ENCODE measurements at regions not wholly inside any gene's neighbourhood (a gene's known extent, or its start where the extent isn't known, plus 50 kb on each side); places are given as distances from the start of the nearest gene placed in this dataset.

DNA sequence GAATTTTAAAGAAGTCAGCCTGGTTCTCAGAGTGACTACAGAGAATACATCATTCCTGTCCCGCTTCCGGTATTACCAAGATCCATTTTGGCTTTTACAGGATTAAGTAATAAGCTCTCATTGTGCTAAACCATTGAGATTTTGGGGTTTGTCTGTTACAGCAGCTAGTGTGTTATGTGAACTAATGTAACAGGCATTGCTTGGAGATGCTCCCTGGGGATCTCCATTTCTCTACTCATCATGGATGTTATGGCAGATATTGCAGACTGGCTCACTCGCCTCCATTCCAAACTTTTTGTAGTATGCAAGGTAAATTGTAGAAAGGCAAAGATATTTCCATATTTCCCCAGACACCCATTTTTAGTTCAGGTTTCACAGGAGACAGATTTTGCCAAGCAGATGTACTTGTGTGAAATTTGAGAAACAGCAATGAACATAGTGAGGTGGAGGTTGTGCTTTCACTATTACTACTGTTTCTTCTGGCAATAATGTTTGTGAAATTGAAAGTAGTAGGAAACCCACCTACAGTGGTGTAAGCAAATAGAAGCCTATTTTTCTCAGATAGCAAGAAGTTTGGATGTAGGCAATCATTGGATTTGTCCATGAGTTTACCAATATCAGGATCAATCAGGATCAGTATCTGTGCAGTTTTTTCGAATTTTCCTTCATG is 177.1 kb upstream of the GALNT15 start:
- Histone ChIP-seq H3K27ac (no peak overlapping the region), H3K4me3 (no peak overlapping the region)
- WGBS (ENCODE audit: insufficient coverage, low coverage, low lambda C conversion rate, missing lambda C conversion rate), result 68% methylated on average over 4 of the region's 4 CpGs

DNA sequence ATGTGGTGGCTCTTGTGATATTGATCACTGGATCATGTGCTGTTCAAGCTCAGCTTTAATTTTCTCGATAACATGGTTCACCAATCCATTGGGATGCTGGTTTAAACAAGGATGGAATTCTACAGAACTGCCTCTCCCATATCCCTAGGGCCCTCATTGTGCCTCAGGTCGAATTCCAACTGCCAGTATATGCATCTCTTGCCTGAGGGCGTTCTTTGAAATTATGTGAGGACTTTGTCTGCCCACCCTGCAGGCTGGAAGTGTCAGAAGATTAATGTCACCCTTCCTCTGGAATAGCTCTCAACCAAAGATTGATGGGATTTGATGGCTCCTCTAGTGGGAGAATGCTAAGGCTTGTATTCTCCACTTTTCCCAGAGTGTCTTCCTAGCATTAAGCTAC is 175.6 kb upstream of the GALNT15 start:
- Histone ChIP-seq H3K27ac (no peak overlapping the region), H3K4me3 (no peak overlapping the region), H3K36me3 (no peaks in the 10 kb centered on the region), H3K9me3 (no peaks in the 10 kb centered on the region), H3K27me3 (no peaks in the 10 kb centered on the region), H3K4me1 (no peaks in the 10 kb centered on the region)
- TF ChIP-seq, protein P1, sequence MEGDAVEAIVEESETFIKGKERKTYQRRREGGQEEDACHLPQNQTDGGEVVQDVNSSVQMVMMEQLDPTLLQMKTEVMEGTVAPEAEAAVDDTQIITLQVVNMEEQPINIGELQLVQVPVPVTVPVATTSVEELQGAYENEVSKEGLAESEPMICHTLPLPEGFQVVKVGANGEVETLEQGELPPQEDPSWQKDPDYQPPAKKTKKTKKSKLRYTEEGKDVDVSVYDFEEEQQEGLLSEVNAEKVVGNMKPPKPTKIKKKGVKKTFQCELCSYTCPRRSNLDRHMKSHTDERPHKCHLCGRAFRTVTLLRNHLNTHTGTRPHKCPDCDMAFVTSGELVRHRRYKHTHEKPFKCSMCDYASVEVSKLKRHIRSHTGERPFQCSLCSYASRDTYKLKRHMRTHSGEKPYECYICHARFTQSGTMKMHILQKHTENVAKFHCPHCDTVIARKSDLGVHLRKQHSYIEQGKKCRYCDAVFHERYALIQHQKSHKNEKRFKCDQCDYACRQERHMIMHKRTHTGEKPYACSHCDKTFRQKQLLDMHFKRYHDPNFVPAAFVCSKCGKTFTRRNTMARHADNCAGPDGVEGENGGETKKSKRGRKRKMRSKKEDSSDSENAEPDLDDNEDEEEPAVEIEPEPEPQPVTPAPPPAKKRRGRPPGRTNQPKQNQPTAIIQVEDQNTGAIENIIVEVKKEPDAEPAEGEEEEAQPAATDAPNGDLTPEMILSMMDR (IDR thresholded peaks at IDR 0.05), result no peak
- TF ChIP-seq POLR2A (IDR thresholded peaks at IDR 0.05), result no peak
- no peak for DNase-seq
- 48% methylated on average over 2 of the region's 3 CpGs for WGBS (ENCODE audit: insufficient coverage, low coverage, low lambda C conversion rate, missing lambda C conversion rate)
- ATAC-seq, result no peak
- intact Hi-C loops (cut with DNase I), result no loop called here

More for the DNA sequence above, 177.1 kb upstream of the GALNT15 start:
- no peak for ATAC-seq
- TF ChIP-seq POLR2A (IDR thresholded peaks at IDR 0.05), result no peak
- TF ChIP-seq, protein P1 (IDR thresholded peaks at IDR 0.05), result no peak
- intact Hi-C loops (cut with DNase I), result no loop called here
- Histone ChIP-seq H3K4me1 (no peaks in the 10 kb centered on the region), H3K36me3 (no peaks in the 10 kb centered on the region), H3K27me3 (no peaks in the 10 kb centered on the region), H3K9me3 (no peaks in the 10 kb centered on the region)
- DNase-seq, result no peak

DNA sequence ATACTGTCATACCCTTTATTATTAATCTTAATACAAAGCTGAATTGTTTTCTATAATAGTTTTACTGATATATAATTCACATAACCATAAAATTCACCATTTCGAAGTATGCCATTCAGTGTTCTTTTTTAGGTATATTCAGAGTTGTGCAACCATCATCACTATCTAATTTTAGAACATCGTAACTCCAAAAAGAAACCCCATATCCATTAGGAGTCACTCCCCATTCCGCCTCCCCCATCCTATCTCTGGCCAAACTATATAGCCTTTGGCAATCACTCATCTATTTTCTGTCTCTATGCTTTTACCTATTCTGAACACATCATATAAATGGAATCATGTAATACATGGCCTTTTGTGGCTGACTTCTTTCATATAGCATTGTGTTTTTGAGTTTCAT is 169.7 kb upstream of the GALNT15 start:
- H3K4me1 ChIP-seq, result no peaks in the 10 kb centered on the region
- H3K27me3 ChIP-seq, result no peaks in the 10 kb centered on the region
- ATAC-seq (no peak), DNase-seq (no peak)
- H3K27ac ChIP-seq, result no peak overlapping the region
- no peaks in the 10 kb centered on the region for H3K36me3 ChIP-seq
- 93% methylated on average over 3 of the region's 3 CpGs for WGBS (ENCODE audit: insufficient coverage, low coverage, low lambda C conversion rate, missing lambda C conversion rate)
- intact Hi-C loops (cut with DNase I), result no loop called here
- no peak overlapping the region for H3K4me3 ChIP-seq
- H3K9me3 ChIP-seq, result no peaks in the 10 kb centered on the region
- TF ChIP-seq POLR2A (IDR thresholded peaks at IDR 0.05), result no peak
- TF ChIP-seq, protein P1 (IDR thresholded peaks at IDR 0.05), result no peak

DNA sequence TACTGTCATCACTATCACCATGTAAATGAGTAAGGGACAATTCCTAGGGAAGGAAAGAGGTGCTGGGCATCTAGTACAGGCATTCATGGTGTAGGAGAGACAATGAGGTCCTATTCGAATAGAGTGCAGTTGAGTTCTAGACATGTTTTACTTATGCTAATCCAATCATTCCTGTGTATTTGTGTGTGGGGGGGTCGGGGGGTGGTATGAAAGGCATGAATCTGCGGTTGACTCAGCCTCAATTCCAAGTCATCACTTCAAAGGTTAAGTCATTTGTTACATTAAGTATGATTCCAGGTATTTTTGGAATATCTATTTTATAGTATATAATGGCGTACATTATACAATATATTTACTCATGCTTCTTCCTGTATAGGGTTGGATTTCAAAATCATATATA is 163.1 kb upstream of the GALNT15 start:
- intact Hi-C loops (cut with DNase I), result no loop called here
- Histone ChIP-seq H3K9me3 (no peaks in the 10 kb centered on the region), H3K36me3 (no peaks in the 10 kb centered on the region), H3K27me3 (no peaks in the 10 kb centered on the region), H3K27ac (no peak overlapping the region), H3K4me3 (no peak overlapping the region), H3K4me1 (no peaks in the 10 kb centered on the region)
- 83% methylated on average over 4 of the region's 4 CpGs for WGBS (ENCODE audit: insufficient coverage, low coverage, low lambda C conversion rate, missing lambda C conversion rate)
- TF ChIP-seq, protein P1 (IDR thresholded peaks at IDR 0.05), result no peak
- TF ChIP-seq POLR2A (IDR thresholded peaks at IDR 0.05), result no peak
- no peak for DNase-seq
- no peak for ATAC-seq

DNA sequence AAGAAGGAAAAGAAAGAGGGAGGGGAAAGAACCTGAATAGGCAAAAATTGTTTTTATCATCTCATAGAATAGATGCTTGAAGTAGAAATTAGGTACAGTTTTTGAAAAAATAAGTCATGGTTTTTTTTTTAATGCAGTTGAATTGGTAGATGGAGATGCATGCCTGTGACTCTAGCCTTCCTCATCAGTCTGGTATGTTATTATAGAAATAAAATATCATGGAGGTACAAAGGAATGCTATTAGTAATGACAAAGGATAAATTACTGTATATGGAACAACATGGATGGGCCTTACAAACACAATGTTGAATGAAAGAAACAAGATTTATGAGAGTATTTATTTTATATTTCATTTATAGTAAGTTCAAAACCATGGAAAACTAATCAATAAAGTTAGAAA is 162.4 kb upstream of the GALNT15 start:
- Histone ChIP-seq H3K27ac (no peak overlapping the region), H3K9me3 (no peaks in the 10 kb centered on the region), H3K36me3 (no peaks in the 10 kb centered on the region), H3K4me3 (no peak overlapping the region), H3K4me1 (no peaks in the 10 kb centered on the region), H3K27me3 (no peaks in the 10 kb centered on the region)
- TF ChIP-seq, protein P1 (IDR thresholded peaks at IDR 0.05), result no peak
- no peak for TF ChIP-seq POLR2A (IDR thresholded peaks at IDR 0.05)
- DNase-seq (no peak), ATAC-seq (no peak)
- intact Hi-C loops (cut with DNase I), result no loop called here
